Panc1 (cell line): ENCODE measurements at regions not wholly inside any gene's neighbourhood (a gene's known extent, or its start where the extent isn't known, plus 50 kb on each side); places are given as distances from the start of the nearest gene placed in this dataset.

Source experiments
- POLR2AphosphoS5 ChIP-seq: IDR thresholded peaks from 2 replicates; pipeline ENCODE4 v1.6.1; 2012; ENCODE audit warnings: mild to moderate bottlenecking, low read depth, low read length, moderate library complexity
- SIN3A ChIP-seq: IDR thresholded peaks from 2 replicates; pipeline ENCODE4 v1.6.1; 2012; ENCODE audit warnings: low read depth, mild to moderate bottlenecking, low read length, moderate library complexity, borderline replicate concordance; ENCODE audit not compliant: insufficient read depth
- TF ChIP-seq, protein P1 (sequence below): fragments of 450-650 bp; IDR thresholded peaks from 2 replicates; pipeline ENCODE4 v1.5.1; 2017; ENCODE audit warnings: mild to moderate bottlenecking
- TF ChIP-seq, protein P2 (sequence below), 2 experiments: IDR thresholded peaks; 2 replicates each; pipeline ENCODE4 v1.6.1; 2011 to 2012; ENCODE audit warnings: low read depth in 2 of 2, control low read depth in 1 of 2, low read length in 1 of 2, mild to moderate bottlenecking in 1 of 2, moderate library complexity in 1 of 2; ENCODE audit not compliant: insufficient read depth in 1 of 2

- TF ChIP-seq, protein P1, sequence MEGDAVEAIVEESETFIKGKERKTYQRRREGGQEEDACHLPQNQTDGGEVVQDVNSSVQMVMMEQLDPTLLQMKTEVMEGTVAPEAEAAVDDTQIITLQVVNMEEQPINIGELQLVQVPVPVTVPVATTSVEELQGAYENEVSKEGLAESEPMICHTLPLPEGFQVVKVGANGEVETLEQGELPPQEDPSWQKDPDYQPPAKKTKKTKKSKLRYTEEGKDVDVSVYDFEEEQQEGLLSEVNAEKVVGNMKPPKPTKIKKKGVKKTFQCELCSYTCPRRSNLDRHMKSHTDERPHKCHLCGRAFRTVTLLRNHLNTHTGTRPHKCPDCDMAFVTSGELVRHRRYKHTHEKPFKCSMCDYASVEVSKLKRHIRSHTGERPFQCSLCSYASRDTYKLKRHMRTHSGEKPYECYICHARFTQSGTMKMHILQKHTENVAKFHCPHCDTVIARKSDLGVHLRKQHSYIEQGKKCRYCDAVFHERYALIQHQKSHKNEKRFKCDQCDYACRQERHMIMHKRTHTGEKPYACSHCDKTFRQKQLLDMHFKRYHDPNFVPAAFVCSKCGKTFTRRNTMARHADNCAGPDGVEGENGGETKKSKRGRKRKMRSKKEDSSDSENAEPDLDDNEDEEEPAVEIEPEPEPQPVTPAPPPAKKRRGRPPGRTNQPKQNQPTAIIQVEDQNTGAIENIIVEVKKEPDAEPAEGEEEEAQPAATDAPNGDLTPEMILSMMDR, result no peak
- TF ChIP-seq, protein P2, sequence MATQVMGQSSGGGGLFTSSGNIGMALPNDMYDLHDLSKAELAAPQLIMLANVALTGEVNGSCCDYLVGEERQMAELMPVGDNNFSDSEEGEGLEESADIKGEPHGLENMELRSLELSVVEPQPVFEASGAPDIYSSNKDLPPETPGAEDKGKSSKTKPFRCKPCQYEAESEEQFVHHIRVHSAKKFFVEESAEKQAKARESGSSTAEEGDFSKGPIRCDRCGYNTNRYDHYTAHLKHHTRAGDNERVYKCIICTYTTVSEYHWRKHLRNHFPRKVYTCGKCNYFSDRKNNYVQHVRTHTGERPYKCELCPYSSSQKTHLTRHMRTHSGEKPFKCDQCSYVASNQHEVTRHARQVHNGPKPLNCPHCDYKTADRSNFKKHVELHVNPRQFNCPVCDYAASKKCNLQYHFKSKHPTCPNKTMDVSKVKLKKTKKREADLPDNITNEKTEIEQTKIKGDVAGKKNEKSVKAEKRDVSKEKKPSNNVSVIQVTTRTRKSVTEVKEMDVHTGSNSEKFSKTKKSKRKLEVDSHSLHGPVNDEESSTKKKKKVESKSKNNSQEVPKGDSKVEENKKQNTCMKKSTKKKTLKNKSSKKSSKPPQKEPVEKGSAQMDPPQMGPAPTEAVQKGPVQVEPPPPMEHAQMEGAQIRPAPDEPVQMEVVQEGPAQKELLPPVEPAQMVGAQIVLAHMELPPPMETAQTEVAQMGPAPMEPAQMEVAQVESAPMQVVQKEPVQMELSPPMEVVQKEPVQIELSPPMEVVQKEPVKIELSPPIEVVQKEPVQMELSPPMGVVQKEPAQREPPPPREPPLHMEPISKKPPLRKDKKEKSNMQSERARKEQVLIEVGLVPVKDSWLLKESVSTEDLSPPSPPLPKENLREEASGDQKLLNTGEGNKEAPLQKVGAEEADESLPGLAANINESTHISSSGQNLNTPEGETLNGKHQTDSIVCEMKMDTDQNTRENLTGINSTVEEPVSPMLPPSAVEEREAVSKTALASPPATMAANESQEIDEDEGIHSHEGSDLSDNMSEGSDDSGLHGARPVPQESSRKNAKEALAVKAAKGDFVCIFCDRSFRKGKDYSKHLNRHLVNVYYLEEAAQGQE (IDR thresholded peaks at IDR 0.05; ENCODE audit: insufficient read depth in 1 of 2, low read depth in 2 of 2, low read length in 1 of 2), result no peak
- no peak for TF ChIP-seq SIN3A
- TF ChIP-seq POLR2AphosphoS5, result no peak
Observed at GRCh38 chr7:97272237-97272975, 154.9 kb downstream of the SDHAF3 start.
